ENCODE measurements at regions not wholly inside any gene's neighbourhood (a gene's known extent, or its start where the extent isn't known, plus 50 kb on each side); places are given as distances from the start of the nearest gene placed in this dataset.

DNA sequence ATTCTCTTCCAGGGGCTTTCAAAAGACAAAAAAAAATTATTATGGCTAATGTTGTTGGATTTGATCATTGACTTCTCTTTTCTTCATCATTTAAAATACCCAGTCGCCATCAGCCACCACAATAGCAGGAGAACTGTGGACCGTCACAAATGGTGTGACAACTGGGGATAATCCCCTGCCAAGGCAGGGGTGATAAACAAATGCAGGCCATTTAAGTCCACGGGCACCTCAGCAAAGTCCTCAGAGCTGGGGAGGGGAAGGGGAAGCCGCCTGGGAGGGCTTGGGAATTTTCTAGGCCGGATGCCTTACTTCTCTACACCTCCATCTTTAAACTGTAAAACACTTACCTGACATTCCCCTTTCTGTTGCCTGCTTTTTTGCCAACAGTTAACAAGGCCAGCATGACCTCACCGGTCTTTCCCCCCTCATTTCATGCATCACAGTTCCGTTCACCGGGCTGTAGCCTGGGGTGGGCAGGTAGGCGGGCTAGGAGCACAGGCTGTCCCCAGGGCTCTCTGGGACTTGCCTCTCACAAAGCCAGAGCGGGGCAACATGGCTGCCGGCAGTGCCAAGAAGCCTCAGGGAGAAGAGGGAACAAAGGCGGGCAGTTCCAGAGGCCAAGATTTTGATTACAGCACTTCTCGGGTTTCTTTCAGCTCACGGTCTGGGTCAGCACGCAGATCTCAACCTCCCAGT, 820.4 kb downstream of the BCL11A start:
- Histone ChIP-seq H3K9me3 (ENCODE audit: control insufficient read depth in 2 of 2, low read length in 2 of 2) (no peaks in the 10 kb centered on the region), H3K9ac (ENCODE audit: low read length in 2 of 2) (no peak overlapping the region), H3K27me3 (ENCODE audit: control insufficient read depth in 1 of 2, insufficient read depth in 2 of 2, low read length in 2 of 2) (no peaks in the 10 kb centered on the region), H3K4me1 (ENCODE audit: control insufficient read depth, insufficient read depth, low read length) (no peaks in the 10 kb centered on the region), H3K27ac (ENCODE audit: low read length) (no peak overlapping the region), H3K36me3 (ENCODE audit: control insufficient read depth in 2 of 2, insufficient read depth in 2 of 2, low read length in 2 of 2) (no peaks in the 10 kb centered on the region), H3K4me3 (ENCODE audit: low read length in 2 of 2) (no peak overlapping the region)

DNA sequence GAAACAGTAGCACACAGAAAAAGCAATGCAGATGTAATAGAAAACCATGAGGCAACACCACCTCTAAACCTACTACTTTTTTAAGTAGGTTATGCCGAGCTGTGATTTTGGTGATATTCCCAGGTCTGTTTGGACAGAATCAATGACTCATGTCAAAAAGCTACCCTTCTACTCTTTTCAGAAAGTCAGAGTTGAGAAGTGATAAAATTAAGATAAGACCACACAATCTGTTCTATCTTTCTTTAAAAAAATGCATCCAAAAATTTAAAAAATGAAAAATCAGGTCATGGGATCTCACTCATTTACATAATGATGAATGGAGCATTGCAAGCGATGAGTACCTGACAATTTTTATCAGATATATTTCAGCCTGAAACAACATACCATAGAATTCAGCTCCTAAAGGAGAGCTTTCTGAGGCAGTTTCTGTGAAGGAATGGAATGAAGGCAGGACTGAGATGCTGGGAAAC, 826.3 kb downstream of the BCL11A start:
- no peak overlapping the region for H3K9ac ChIP-seq (ENCODE audit: low read length in 2 of 2)
- H3K27me3 ChIP-seq (ENCODE audit: control insufficient read depth in 1 of 2, insufficient read depth in 2 of 2, low read length in 2 of 2) = no peaks in the 10 kb centered on the region
- H3K27ac ChIP-seq (ENCODE audit: low read length) = no peak overlapping the region
- H3K4me3 ChIP-seq (ENCODE audit: low read length in 2 of 2) = no peak overlapping the region
- H3K4me1 ChIP-seq (ENCODE audit: control insufficient read depth, insufficient read depth, low read length) = no peaks in the 10 kb centered on the region
- H3K36me3 ChIP-seq (ENCODE audit: control insufficient read depth in 2 of 2, insufficient read depth in 2 of 2, low read length in 2 of 2) = no peaks in the 10 kb centered on the region
- no peaks in the 10 kb centered on the region for H3K9me3 ChIP-seq (ENCODE audit: control insufficient read depth in 2 of 2, low read length in 2 of 2)

DNA sequence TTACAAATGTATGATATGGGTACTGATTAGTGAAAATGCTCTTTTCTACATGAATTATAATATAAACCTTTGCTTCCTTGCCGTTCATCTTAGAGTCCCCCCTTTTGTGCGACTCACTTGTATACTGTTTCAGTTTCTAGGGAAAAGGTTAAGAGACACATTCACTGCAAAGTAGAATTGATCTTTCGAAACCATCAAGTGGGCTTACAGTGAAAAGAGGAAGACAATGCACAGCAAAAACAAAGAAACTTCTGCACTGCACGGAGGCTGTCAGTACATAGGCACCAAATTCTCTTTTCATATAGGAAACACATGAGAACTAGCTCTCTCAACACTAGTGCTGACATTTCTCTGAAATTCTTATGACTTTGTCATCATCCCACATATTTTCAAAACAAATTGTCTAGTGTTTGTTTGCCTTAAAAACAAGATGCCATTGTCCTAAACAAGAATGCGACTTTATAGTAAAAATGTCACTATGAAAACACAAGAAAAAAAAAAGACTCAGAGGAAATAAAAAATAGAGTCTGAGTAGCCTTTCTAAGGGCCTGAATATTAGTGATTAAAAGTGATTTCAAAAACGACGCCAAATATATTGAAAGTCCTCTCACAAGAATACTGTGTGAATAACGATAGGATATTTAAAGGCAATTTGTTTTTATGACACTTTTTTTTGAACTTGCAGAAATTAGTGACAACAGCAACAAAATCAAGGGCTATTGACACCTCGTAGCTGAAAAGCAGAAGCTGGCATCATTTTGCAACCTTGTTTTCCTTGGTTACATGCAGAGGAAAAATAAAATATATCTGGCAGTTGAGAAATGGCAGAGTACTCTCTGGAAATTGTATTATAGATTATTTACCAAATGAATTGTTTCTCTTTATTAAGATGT, 827.0 kb downstream of the BCL11A start:
- H3K36me3 ChIP-seq (ENCODE audit: control insufficient read depth in 2 of 2, insufficient read depth in 2 of 2, low read length in 2 of 2) = no peaks in the 10 kb centered on the region
- no peak overlapping the region for H3K9ac ChIP-seq (ENCODE audit: low read length in 2 of 2)
- no peaks in the 10 kb centered on the region for H3K4me1 ChIP-seq (ENCODE audit: control insufficient read depth, insufficient read depth, low read length)
- no peak overlapping the region for H3K27ac ChIP-seq (ENCODE audit: low read length)
- no peak overlapping the region for H3K4me3 ChIP-seq (ENCODE audit: low read length in 2 of 2)
- no peaks in the 10 kb centered on the region for H3K9me3 ChIP-seq (ENCODE audit: control insufficient read depth in 2 of 2, low read length in 2 of 2)
- no peaks in the 10 kb centered on the region for H3K27me3 ChIP-seq (ENCODE audit: control insufficient read depth in 1 of 2, insufficient read depth in 2 of 2, low read length in 2 of 2)

DNA sequence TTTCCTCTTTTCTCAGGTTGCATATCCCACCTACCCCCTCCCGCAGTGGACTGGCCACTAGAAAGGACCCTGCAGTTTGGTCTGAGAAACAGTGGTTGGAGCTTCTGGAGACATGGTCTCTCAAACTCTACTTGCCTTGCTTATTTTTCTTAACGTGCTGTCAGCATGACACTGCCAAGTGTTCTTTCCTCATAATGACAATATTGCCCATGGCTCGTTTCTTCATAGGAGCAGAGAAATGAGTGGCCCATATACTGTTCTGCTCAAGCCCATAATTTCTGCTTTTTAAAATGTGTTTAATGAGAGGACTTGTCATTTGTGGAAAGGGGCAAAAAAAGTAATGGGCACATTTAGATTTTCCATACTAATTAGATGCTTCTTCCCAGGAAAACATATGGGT, 828.7 kb downstream of the BCL11A start:
- Histone ChIP-seq H3K9me3 (ENCODE audit: control insufficient read depth in 2 of 2, low read length in 2 of 2) (no peaks in the 10 kb centered on the region), H3K36me3 (ENCODE audit: control insufficient read depth in 2 of 2, insufficient read depth in 2 of 2, low read length in 2 of 2) (no peaks in the 10 kb centered on the region), H3K9ac (ENCODE audit: low read length in 2 of 2) (no peak overlapping the region), H3K4me3 (ENCODE audit: low read length in 2 of 2) (no peak overlapping the region), H3K4me1 (ENCODE audit: control insufficient read depth, insufficient read depth, low read length) (no peaks in the 10 kb centered on the region), H3K27me3 (ENCODE audit: control insufficient read depth in 1 of 2, insufficient read depth in 2 of 2, low read length in 2 of 2) (no peaks in the 10 kb centered on the region), H3K27ac (ENCODE audit: low read length) (no peak overlapping the region)

DNA sequence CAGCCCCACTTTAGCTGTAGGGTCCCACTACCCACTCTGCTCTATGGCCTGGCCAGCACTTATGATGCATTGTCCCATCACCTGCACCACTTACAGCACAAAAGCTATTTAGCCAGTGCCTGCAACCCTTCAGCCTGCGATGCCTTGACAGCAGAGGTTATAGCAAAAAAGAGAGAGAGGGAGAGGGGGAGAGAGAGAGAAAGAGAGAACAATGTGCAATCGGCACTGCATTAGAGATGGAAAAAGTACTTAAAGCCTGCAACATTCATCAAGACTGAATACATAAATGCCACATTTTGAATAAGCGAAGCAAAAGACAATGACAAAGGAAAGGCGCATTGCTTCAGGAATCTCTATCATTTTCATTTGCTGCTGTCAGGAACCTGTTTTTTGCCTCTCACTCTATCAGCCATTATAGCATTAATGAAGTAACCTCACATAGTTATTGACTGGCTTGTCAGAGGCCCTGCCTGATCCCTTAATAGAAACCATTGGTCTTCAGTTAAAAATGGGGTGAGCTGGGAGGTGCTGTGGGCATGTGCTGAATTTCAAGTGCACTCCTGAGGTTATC, 833.1 kb downstream of the BCL11A start:
- Histone ChIP-seq H3K4me3 (ENCODE audit: low read length in 2 of 2) (no peak overlapping the region), H3K36me3 (ENCODE audit: control insufficient read depth in 2 of 2, insufficient read depth in 2 of 2, low read length in 2 of 2) (no peaks in the 10 kb centered on the region), H3K4me1 (ENCODE audit: control insufficient read depth, insufficient read depth, low read length) (no peaks in the 10 kb centered on the region), H3K9ac (ENCODE audit: low read length in 2 of 2) (no peak overlapping the region), H3K27me3 (ENCODE audit: control insufficient read depth in 1 of 2, insufficient read depth in 2 of 2, low read length in 2 of 2) (no peaks in the 10 kb centered on the region), H3K27ac (ENCODE audit: low read length) (no peak overlapping the region), H3K9me3 (ENCODE audit: control insufficient read depth in 2 of 2, low read length in 2 of 2) (no peaks in the 10 kb centered on the region)

DNA sequence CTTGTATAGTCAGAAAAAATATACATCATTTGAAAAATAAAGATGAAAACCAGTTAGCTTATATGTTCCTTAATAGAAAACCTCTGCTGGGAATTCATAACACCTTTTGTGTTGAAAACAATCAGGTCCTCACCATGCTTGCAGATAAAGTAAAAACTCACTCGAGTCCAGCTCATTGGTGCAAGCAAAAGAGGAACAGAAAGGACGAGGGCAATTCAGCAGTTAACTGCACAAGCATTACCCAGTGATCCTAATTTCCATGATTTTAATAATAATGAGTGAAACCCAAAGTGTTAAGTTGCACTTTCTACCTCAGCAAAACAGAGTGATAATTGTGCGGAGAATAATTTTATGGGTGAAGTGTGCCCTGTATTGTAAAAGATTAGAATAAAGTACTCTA, 839.9 kb downstream of the BCL11A start:
- Histone ChIP-seq H3K27ac (ENCODE audit: low read length) (no peak overlapping the region), H3K4me1 (ENCODE audit: control insufficient read depth, insufficient read depth, low read length) (no peaks in the 10 kb centered on the region), H3K27me3 (ENCODE audit: control insufficient read depth in 1 of 2, insufficient read depth in 2 of 2, low read length in 2 of 2) (no peaks in the 10 kb centered on the region), H3K9ac (ENCODE audit: low read length in 2 of 2) (no peak overlapping the region), H3K4me3 (ENCODE audit: low read length in 2 of 2) (no peak overlapping the region), H3K36me3 (ENCODE audit: control insufficient read depth in 2 of 2, insufficient read depth in 2 of 2, low read length in 2 of 2) (no peaks in the 10 kb centered on the region), H3K9me3 (ENCODE audit: control insufficient read depth in 2 of 2, low read length in 2 of 2) (no peaks in the 10 kb centered on the region)

DNA sequence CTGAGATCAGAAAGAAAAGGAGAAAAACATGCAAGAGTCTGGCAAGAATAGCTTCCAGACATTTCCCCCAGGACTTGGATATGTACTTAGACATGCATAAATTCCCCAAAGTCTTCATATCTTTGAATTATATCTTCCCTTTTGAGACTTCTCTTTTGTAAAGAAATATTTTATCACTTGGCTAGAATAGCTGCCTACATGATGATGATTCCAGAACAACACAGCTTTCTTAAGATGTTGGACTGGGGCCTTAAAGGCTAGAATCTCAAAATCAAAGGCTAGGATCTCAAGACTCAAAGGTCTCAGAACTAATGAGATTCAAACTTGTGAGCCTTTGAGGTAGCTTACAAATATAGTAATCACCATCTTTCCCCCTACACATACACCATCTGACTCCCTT, 842.3 kb downstream of the BCL11A start:
- no peaks in the 10 kb centered on the region for H3K9me3 ChIP-seq (ENCODE audit: control insufficient read depth in 2 of 2, low read length in 2 of 2)
- H3K27ac ChIP-seq (ENCODE audit: low read length) = no peak overlapping the region
- no peak overlapping the region for H3K9ac ChIP-seq (ENCODE audit: low read length in 2 of 2)
- H3K4me1 ChIP-seq (ENCODE audit: control insufficient read depth, insufficient read depth, low read length) = no peaks in the 10 kb centered on the region
- no peak overlapping the region for H3K4me3 ChIP-seq (ENCODE audit: low read length in 2 of 2)
- no peaks in the 10 kb centered on the region for H3K27me3 ChIP-seq (ENCODE audit: control insufficient read depth in 1 of 2, insufficient read depth in 2 of 2, low read length in 2 of 2)
- H3K36me3 ChIP-seq (ENCODE audit: control insufficient read depth in 2 of 2, insufficient read depth in 2 of 2, low read length in 2 of 2) = no peaks in the 10 kb centered on the region

DNA sequence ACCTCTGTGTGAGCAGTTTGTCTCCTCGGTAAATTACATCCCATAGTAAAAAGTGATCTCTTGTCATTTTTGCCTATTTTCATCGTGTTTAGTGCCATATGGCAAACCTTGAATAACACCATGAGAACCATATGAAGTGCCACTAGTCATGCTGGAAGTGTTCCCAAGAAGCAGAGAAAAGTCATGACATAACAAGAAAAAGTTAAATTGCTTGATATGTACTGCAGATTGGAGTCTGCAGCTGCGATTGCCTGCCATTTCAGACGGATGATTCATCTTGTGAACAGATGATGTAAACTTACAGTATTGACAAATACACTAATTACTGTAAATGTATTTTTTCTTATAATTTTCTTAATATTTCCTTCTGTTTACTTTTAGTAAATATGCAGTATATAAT, 846.7 kb downstream of the BCL11A start:
- Histone ChIP-seq H3K9me3 (ENCODE audit: control insufficient read depth in 2 of 2, low read length in 2 of 2) (no peaks in the 10 kb centered on the region), H3K36me3 (ENCODE audit: control insufficient read depth in 2 of 2, insufficient read depth in 2 of 2, low read length in 2 of 2) (no peaks in the 10 kb centered on the region), H3K4me3 (ENCODE audit: low read length in 2 of 2) (no peak overlapping the region), H3K9ac (ENCODE audit: low read length in 2 of 2) (no peak overlapping the region), H3K27me3 (ENCODE audit: control insufficient read depth in 1 of 2, insufficient read depth in 2 of 2, low read length in 2 of 2) (no peaks in the 10 kb centered on the region), H3K27ac (ENCODE audit: low read length) (no peak overlapping the region), H3K4me1 (ENCODE audit: control insufficient read depth, insufficient read depth, low read length) (no peaks in the 10 kb centered on the region)

DNA sequence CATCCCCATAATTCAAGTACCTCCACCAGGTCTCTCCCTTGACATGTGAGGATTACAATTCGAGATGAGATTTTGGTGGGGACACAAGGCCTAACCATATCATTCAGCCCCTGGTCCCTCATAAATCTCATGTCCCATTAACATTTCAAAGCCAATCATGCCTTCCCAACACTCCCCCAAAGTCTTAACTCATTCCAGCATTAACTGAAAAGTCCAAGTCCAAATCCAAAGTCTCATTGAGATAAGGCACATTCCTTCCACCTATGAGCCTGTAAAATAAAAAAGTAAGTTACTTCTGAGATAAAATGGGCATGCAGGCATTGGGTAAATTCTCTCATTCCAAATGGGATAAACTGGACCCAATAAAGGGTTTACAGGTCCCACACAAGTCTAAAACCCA, 849.7 kb downstream of the BCL11A start:
- Histone ChIP-seq H3K36me3 (ENCODE audit: control insufficient read depth in 2 of 2, insufficient read depth in 2 of 2, low read length in 2 of 2) (no peaks in the 10 kb centered on the region), H3K27me3 (ENCODE audit: control insufficient read depth in 1 of 2, insufficient read depth in 2 of 2, low read length in 2 of 2) (no peaks in the 10 kb centered on the region), H3K27ac (ENCODE audit: low read length) (no peak overlapping the region)

DNA sequence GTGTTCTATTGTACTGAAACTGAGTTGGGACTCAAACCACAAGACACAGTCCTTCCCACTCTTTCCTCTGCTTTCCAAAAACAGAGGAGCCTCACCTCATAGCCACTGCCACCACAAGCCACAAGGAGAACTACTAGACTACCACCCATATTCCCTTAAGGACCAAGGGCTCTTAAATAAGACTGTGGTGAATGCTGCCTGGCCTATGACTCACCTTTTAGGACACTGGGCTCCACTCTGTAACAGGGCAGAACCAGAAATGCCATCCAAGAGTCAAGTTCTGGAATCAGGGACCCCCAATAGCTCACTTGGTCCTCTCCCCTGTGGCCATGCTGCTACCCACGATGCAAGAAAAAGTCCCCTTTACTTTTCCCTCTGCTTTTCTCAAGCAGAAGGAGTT, 851.4 kb downstream of the BCL11A start:
- Histone ChIP-seq H3K9ac (ENCODE audit: low read length in 2 of 2) (no peak overlapping the region), H3K27me3 (ENCODE audit: control insufficient read depth in 1 of 2, insufficient read depth in 2 of 2, low read length in 2 of 2) (no peaks in the 10 kb centered on the region), H3K9me3 (ENCODE audit: control insufficient read depth in 2 of 2, low read length in 2 of 2) (no peaks in the 10 kb centered on the region), H3K4me1 (ENCODE audit: control insufficient read depth, insufficient read depth, low read length) (no peaks in the 10 kb centered on the region), H3K27ac (ENCODE audit: low read length) (no peak overlapping the region), H3K4me3 (ENCODE audit: low read length in 2 of 2) (no peak overlapping the region), H3K36me3 (ENCODE audit: control insufficient read depth in 2 of 2, insufficient read depth in 2 of 2, low read length in 2 of 2) (no peaks in the 10 kb centered on the region)

More for the DNA sequence above, 849.7 kb downstream of the BCL11A start:
- no peak overlapping the region for H3K9ac ChIP-seq (ENCODE audit: low read length in 2 of 2)
- no peaks in the 10 kb centered on the region for H3K4me1 ChIP-seq (ENCODE audit: control insufficient read depth, insufficient read depth, low read length)
- no peaks in the 10 kb centered on the region for H3K9me3 ChIP-seq (ENCODE audit: control insufficient read depth in 2 of 2, low read length in 2 of 2)
- H3K4me3 ChIP-seq (ENCODE audit: low read length in 2 of 2) = no peak overlapping the region
